ENCODE measurements at regions not wholly inside any gene's neighbourhood (a gene's known extent, or its start where the extent isn't known, plus 50 kb on each side); places are given as distances from the start of the nearest gene placed in this dataset.

DNA sequence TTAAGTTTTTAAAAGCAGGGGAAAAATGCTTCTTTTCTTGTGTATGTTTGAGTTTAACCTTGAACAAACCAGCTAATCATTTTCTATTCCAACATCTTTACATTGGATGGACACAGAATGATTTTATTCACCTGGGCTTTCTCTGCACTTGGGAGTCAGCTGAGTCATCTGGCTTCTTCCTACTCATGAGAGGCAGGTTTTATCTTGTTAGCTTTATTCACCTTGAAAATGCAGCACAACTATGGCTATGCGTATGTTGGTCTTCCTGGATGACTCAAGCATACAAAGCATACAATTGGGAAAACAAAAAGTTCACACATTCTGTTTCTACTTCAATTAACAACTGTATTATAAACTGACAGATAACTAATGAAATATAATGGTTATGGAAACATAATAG lies 737.7 kb downstream of the FRK start:
- no peak for TF ChIP-seq CTCF (IDR thresholded peaks at IDR 0.05; ENCODE audit: low read depth, low read length, poor library complexity, severe bottlenecking)
- TF ChIP-seq EZH2phosphoT487 (IDR thresholded peaks at IDR 0.05; ENCODE audit: borderline replicate concordance, low read length): no peak
